ENCODE measurements at regions not wholly inside any gene's neighbourhood (a gene's known extent, or its start where the extent isn't known, plus 50 kb on each side); places are given as distances from the start of the nearest gene placed in this dataset.

DNA sequence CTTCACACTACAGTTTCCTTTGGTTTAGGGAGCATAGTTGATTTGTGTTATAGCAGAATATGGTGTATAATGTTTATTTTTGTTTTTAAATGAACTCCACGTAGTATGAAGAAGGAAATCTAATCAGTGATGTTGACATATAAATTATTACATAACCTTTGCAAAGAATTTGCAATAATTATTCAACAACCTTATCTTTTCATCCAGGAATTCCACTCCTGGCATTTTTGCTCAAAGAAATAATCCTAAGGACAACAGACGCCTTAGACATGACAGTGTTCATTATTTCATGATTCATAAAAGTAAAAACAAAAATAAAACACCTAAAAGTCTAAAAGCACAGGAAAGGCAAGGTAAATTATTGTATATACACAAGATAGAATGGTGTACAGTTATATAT lies 229.2 kb downstream of the EPM2A start:
- Histone ChIP-seq H3K9ac (ENCODE audit: low read length) (no peak overlapping the region), H3K36me3 (replicated peaks; ENCODE audit: insufficient read depth, low read length) (no peaks in the 10 kb centered on the region), H3K27ac (ENCODE audit: low read length) (no peak overlapping the region), H3K9me3 (replicated peaks; ENCODE audit: insufficient read depth, low read length) (no peaks in the 10 kb centered on the region), H2AFZ (ENCODE audit: low read length) (no peak overlapping the region), H3K4me3 (ENCODE audit: low read length) (no peak overlapping the region), H3K9me2 (replicated peaks; ENCODE audit: insufficient read depth, low read length) (no peaks in the 10 kb centered on the region), H4K20me1 (ENCODE audit: insufficient read depth, low read length) (no peaks in the 10 kb centered on the region), H3K4me2 (ENCODE audit: low read depth, low read length) (no peak overlapping the region), H3K4me1 (ENCODE audit: low read length) (no peaks in the 10 kb centered on the region), H3K79me2 (ENCODE audit: low read length) (no peaks in the 10 kb centered on the region), H3K27me3 (replicated peaks; ENCODE audit: insufficient read depth, low read length) (no peaks in the 10 kb centered on the region), H3F3A (ENCODE audit: insufficient read depth, low read length) (no peaks in the 10 kb centered on the region)
- no peak for DNase-seq
- TF ChIP-seq EZH2 (optimal IDR thresholded peaks at IDR 0.05; ENCODE audit: low read depth, low read length) (no peak), EZH2phosphoT487 (IDR thresholded peaks at IDR 0.05; ENCODE audit: low read length) (no peak)
- TF ChIP-seq, protein P1, sequence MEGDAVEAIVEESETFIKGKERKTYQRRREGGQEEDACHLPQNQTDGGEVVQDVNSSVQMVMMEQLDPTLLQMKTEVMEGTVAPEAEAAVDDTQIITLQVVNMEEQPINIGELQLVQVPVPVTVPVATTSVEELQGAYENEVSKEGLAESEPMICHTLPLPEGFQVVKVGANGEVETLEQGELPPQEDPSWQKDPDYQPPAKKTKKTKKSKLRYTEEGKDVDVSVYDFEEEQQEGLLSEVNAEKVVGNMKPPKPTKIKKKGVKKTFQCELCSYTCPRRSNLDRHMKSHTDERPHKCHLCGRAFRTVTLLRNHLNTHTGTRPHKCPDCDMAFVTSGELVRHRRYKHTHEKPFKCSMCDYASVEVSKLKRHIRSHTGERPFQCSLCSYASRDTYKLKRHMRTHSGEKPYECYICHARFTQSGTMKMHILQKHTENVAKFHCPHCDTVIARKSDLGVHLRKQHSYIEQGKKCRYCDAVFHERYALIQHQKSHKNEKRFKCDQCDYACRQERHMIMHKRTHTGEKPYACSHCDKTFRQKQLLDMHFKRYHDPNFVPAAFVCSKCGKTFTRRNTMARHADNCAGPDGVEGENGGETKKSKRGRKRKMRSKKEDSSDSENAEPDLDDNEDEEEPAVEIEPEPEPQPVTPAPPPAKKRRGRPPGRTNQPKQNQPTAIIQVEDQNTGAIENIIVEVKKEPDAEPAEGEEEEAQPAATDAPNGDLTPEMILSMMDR (IDR thresholded peaks at IDR 0.05; ENCODE audit: low read length): no peak

DNA sequence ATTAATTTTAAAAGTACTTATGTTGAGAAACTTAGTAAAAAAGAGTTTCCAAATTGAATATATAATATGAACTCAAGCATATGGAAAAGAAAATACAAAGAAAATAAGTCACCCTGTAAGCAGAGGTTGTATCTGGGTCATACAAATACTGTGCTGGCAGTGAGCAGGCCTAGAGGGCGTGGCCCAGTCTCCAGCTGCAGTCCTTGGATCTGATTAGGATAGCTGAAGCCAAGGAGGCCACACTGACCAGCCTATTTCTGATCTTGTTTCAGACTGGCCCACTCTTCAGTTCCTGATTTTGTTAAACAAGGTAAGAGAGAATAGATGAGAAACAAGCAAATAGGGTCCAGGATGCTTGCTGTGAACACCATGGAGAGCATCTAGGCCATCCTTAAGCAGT lies 228.8 kb downstream of the EPM2A start:
- Histone ChIP-seq H3K27ac (ENCODE audit: low read length) (no peak overlapping the region), H2AFZ (ENCODE audit: low read length) (no peak overlapping the region), H3K36me3 (replicated peaks; ENCODE audit: insufficient read depth, low read length) (no peaks in the 10 kb centered on the region), H3K9ac (ENCODE audit: low read length) (no peak overlapping the region), H3K4me1 (ENCODE audit: low read length) (no peaks in the 10 kb centered on the region), H3K4me2 (ENCODE audit: low read depth, low read length) (no peak overlapping the region), H4K20me1 (ENCODE audit: insufficient read depth, low read length) (no peaks in the 10 kb centered on the region), H3K9me2 (replicated peaks; ENCODE audit: insufficient read depth, low read length) (no peaks in the 10 kb centered on the region), H3K4me3 (ENCODE audit: low read length) (no peak overlapping the region), H3K27me3 (replicated peaks; ENCODE audit: insufficient read depth, low read length) (no peaks in the 10 kb centered on the region), H3K79me2 (ENCODE audit: low read length) (no peaks in the 10 kb centered on the region), H3F3A (ENCODE audit: insufficient read depth, low read length) (no peaks in the 10 kb centered on the region), H3K9me3 (replicated peaks; ENCODE audit: insufficient read depth, low read length) (no peaks in the 10 kb centered on the region)
- no peak for DNase-seq
- no peak for TF ChIP-seq EZH2phosphoT487 (IDR thresholded peaks at IDR 0.05; ENCODE audit: low read length)
- TF ChIP-seq EZH2 (optimal IDR thresholded peaks at IDR 0.05; ENCODE audit: low read depth, low read length): no peak
- TF ChIP-seq, protein P1 (IDR thresholded peaks at IDR 0.05; ENCODE audit: low read length): no peak

DNA sequence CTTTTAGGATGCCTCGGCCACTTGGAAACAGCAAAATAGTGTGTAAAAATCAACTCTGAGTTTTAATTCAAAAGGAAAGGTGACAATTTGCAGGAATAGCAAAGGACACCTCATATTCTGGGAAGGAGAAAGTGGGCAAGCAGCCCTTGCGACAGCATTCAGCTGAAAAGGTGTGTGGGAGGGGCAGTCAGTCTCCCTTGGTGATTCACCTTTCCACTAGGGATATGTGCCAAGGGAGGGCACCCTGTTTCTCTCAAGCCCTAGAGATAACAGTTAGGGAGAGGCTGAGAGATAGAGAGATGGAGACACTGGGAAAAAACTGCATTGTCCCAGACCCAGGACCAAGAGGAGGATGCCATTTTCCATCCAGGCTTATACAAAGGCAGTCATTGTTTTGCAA lies 228.1 kb downstream of the EPM2A start:
- Histone ChIP-seq H3K27me3 (replicated peaks; ENCODE audit: insufficient read depth, low read length) (no peaks in the 10 kb centered on the region), H3F3A (ENCODE audit: insufficient read depth, low read length) (no peaks in the 10 kb centered on the region), H3K4me1 (ENCODE audit: low read length) (no peaks in the 10 kb centered on the region), H3K27ac (ENCODE audit: low read length) (no peak overlapping the region), H3K4me2 (ENCODE audit: low read depth, low read length) (no peak overlapping the region), H4K20me1 (ENCODE audit: insufficient read depth, low read length) (no peaks in the 10 kb centered on the region), H3K9me2 (replicated peaks; ENCODE audit: insufficient read depth, low read length) (no peaks in the 10 kb centered on the region), H3K79me2 (ENCODE audit: low read length) (no peaks in the 10 kb centered on the region), H3K4me3 (ENCODE audit: low read length) (no peak overlapping the region), H3K9me3 (replicated peaks; ENCODE audit: insufficient read depth, low read length) (no peaks in the 10 kb centered on the region), H3K9ac (ENCODE audit: low read length) (no peak overlapping the region), H2AFZ (ENCODE audit: low read length) (no peak overlapping the region), H3K36me3 (replicated peaks; ENCODE audit: insufficient read depth, low read length) (no peaks in the 10 kb centered on the region)
- DNase-seq: no peak
- TF ChIP-seq, protein P1 (IDR thresholded peaks at IDR 0.05; ENCODE audit: low read length): no peak
- TF ChIP-seq EZH2phosphoT487 (IDR thresholded peaks at IDR 0.05; ENCODE audit: low read length) (no peak), EZH2 (optimal IDR thresholded peaks at IDR 0.05; ENCODE audit: low read depth, low read length) (no peak)
